GM21390 (cell line): ENCODE measurements at regions not wholly inside any gene's neighbourhood (a gene's known extent, or its start where the extent isn't known, plus 50 kb on each side); places are given as distances from the start of the nearest gene placed in this dataset.

Experiments used
- ATAC-seq: cut with Tn5 transposase; IDR thresholded peaks from one replicate; pipeline ENCODE4 v1.9.1; 2021; ENCODE audit not compliant: unreplicated experiment

DNA sequence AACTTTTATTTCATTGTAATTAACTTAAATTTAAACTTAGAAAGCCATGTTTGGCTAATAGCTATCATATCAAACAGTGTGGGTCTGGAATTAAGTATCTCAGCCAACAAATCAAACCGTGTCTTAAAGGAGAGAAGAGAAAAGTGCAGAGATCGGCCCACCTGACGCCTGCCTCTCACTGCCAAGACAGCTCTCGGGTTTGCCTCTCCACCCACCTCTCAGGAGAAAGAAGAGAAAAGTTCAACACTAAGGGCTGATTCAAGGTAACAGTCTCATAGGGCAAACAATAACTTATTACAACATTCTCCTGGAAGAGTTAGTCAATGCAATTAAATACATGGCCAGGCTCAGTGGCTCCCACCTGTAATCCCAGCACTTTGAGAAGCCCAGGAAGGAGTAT lies 64.8 kb upstream of the PRR20G start:
- ATAC-seq, result no peak

- no peak for ATAC-seq
These were observed 64.0 kb upstream of the PRR20G start for GRCh38 chr3:127351775-127352350.

GRCh38 chr3:127351321-127351720 lies 63.5 kb upstream of the PRR20G start:
- ATAC-seq, result no peak

GRCh38 chr3:127350172-127351050 lies 62.6 kb upstream of the PRR20G start:
- ATAC-seq, result no peak

DNA sequence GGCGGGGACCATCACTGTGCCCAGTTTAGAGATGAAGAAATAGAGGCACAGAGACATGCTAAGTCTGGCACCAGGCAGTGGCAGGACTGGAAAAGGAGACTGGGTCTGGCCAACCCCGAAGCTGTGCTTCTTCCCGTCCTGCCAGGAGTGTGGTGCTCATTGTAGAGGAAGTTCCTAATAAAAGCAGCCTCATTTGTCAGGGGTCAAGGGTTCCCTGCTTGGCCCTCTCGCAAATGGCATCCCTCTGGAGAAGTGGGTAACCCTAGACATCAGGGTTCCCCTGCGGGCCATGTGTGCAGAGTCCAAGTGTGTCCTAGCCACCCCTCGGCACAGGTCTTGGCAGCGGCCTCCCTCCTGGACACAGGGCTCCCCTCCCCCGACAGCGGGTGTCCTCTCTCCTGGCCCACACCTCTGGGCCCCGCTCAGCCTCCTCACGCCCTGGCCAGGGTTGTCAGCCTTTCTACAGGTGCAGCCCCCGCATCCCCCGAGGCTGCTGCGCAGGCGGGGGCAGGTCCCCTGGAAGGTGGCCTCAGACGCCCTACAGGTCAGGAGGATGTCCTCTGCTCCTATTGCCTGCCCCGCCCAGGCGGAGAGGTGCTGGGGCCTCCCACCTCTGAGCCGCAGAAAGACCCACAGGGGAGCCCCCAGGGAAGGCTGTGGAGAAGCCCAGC lies 61.8 kb upstream of the PRR20G start:
- ATAC-seq, result no peak

- ATAC-seq, result no peak
These were observed 54.9 kb upstream of the PRR20G start for GRCh38 chr3:127342735-127343134.

GRCh38 chr3:127339928-127340861 lies 52.3 kb upstream of the PRR20G start:
- no peak for ATAC-seq

DNA sequence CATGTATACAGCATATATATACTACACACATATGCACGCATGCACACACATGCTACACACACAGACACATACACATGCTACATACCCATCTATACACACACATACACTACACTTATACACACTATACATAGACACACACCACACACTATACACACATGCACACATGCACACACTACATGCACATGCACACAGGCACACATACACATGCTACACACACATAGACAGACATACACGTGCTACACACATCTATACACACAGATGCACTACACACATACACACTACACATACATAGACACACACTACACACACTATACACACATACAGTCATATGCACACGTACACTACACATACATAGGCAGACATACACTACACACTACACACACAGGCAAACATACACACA lies 51.2 kb upstream of the PRR20G start:
- no peak for ATAC-seq

GRCh38 chr3:127337911-127338531 lies 50.2 kb upstream of the PRR20G start:
- no peak for ATAC-seq
